K562 (cell line): ENCODE measurements at regions not wholly inside any gene's neighbourhood (a gene's known extent, or its start where the extent isn't known, plus 50 kb on each side); places are given as distances from the start of the nearest gene placed in this dataset.

ENCODE experiments used
- ARNT ChIP-seq, 2 experiments: fragments of 450-650 bp; IDR thresholded peaks; 2 replicates each; pipeline ENCODE4 v1.6.1; 2016; ENCODE audit warnings: mild to moderate bottlenecking in 1 of 2
- BACH1 ChIP-seq: fragments of 200-800 bp; sonication (Bioruptor generic); IDR thresholded peaks from 2 replicates; pipeline ENCODE4 v1.6.1; 2016; ENCODE audit warnings: missing genetic modification characterization, missing compliant biosample characterization
- ELF4 ChIP-seq: fragments of 450-650 bp; formaldehyde crosslinking; IDR thresholded peaks from 2 replicates; pipeline ENCODE4 v1.4.0; 2022; ENCODE audit warnings: missing genetic modification characterization
- FOXO4 ChIP-seq: fragments of 450-650 bp; formaldehyde crosslinking; IDR thresholded peaks from 2 replicates; pipeline ENCODE4 v1.4.0; 2020; ENCODE audit warnings: mild to moderate bottlenecking, moderate library complexity
- GTF2F1 ChIP-seq: IDR thresholded peaks from 2 replicates; pipeline ENCODE4 v1.6.1; 2011; ENCODE audit warnings: low read depth, low read length, improper control_type of control experiment
- HNRNPH1 ChIP-seq: fragments of 200-400 bp; formaldehyde crosslinking; optimal IDR thresholded peaks from 2 replicates; pipeline ENCODE3; 2017; ENCODE audit warnings: low read depth, mild to moderate bottlenecking, low read length, moderate library complexity
- PRMT5 ChIP-seq: sonication (generic); formaldehyde crosslinking; IDR thresholded peaks from 2 replicates; pipeline ENCODE4 v1.5.0; 2020; ENCODE audit warnings: missing genetic modification reagents
- STAT6 ChIP-seq: sonication (generic); formaldehyde crosslinking; IDR thresholded peaks from 2 replicates; pipeline ENCODE4 v1.8.1; 2023; ENCODE audit warnings: mild to moderate bottlenecking, missing genetic modification reagents
- THRAP3 ChIP-seq: fragments of 450-650 bp; IDR thresholded peaks from 2 replicates; pipeline ENCODE4 v1.6.1; 2016; ENCODE audit warnings: mild to moderate bottlenecking, inconsistent platforms, borderline replicate concordance
- ZBTB8A ChIP-seq: fragments of 450-650 bp; IDR thresholded peaks from 2 replicates; pipeline ENCODE4 v1.6.1; 2018; ENCODE audit warnings: mild to moderate bottlenecking, moderate library complexity; ENCODE audit not compliant: partially characterized antibody
- ZNF232 ChIP-seq: sonication (generic); formaldehyde crosslinking; IDR thresholded peaks from 2 replicates; pipeline ENCODE4 v1.8.0; 2022; ENCODE audit warnings: mild to moderate bottlenecking, missing genetic modification reagents
- TF ChIP-seq, protein P1 (sequence below): fragments of 450-650 bp; IDR thresholded peaks from 2 replicates; pipeline ENCODE4 v1.6.1; 2016; ENCODE audit warnings: mild to moderate bottlenecking

DNA sequence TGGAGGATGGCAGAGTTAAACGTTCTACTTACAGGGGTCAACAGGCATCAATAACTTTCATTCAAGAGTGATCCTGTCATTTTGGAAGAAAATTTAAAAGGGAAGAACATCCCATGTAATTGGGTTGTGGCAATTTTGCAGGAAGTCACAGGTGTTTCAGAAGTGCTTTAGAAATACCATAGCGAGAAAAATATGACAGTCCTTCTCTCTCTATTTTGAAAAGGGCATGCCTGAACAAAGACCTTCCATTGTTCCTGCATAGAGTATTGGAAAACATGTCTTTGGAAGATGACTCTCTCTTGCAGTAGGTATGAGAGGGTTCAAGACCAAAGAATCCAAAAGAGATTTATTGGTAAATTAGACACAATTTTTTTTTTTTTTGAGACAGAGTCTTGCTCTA lies 81.8 kb upstream of the SERTAD2 start (continued):
- no peak for TF ChIP-seq ZNF232 (CRISPR knock-in tag)
- no peak for TF ChIP-seq PRMT5
- TF ChIP-seq ZBTB8A, result no peak
- no peak for TF ChIP-seq THRAP3
- TF ChIP-seq, protein P1, sequence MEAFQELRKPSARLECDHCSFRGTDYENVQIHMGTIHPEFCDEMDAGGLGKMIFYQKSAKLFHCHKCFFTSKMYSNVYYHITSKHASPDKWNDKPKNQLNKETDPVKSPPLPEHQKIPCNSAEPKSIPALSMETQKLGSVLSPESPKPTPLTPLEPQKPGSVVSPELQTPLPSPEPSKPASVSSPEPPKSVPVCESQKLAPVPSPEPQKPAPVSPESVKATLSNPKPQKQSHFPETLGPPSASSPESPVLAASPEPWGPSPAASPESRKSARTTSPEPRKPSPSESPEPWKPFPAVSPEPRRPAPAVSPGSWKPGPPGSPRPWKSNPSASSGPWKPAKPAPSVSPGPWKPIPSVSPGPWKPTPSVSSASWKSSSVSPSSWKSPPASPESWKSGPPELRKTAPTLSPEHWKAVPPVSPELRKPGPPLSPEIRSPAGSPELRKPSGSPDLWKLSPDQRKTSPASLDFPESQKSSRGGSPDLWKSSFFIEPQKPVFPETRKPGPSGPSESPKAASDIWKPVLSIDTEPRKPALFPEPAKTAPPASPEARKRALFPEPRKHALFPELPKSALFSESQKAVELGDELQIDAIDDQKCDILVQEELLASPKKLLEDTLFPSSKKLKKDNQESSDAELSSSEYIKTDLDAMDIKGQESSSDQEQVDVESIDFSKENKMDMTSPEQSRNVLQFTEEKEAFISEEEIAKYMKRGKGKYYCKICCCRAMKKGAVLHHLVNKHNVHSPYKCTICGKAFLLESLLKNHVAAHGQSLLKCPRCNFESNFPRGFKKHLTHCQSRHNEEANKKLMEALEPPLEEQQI, result no peak
- TF ChIP-seq HNRNPH1, result no peak
- no peak for TF ChIP-seq GTF2F1
- TF ChIP-seq FOXO4 (CRISPR knock-in tag), result no peak
- TF ChIP-seq STAT6 (CRISPR knock-in tag), result no peak
- no peak for TF ChIP-seq BACH1 (tag)
- no peak for TF ChIP-seq ARNT (IDR thresholded peaks at IDR 0.05)
- TF ChIP-seq ELF4 (CRISPR knock-in tag), result no peak
- TF ChIP-seq, all 486 proteins: peak for 0
